ENCODE measurements at regions not wholly inside any gene's neighbourhood (a gene's known extent, or its start where the extent isn't known, plus 50 kb on each side); places are given as distances from the start of the nearest gene placed in this dataset.

DNA sequence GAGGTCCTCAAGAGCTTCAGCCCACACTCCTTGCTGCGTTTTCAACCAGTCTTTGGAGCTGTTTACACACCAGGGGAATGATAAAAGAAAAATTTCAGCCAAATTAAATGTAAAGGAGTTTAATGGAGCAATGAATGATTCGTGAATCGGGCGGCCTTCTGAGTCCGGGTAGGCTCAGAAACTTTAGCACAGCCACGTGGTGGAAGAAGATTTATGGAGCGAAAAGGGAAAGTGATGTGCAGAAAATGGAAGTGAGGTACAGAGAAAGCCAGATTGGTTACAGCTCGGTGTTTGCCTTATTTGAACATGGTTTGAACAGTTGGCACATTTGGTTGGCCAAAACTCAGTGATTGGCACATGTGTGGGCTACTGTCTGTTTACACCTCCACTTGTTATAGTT lies 305.4 kb downstream of the MAF start:
- Histone ChIP-seq H3K4me3 (ENCODE audit: control insufficient read depth in 2 of 3, extremely low read depth in 1 of 3, insufficient read depth in 2 of 3, low read depth in 1 of 3, low read length in 3 of 3) (no peak overlapping the region), H2AFZ (ENCODE audit: control insufficient read depth, low read length) (no peak overlapping the region), H3K9me3 (ENCODE audit: control insufficient read depth, low read depth, low read length) (no peaks in the 10 kb centered on the region), H3K36me3 (ENCODE audit: control insufficient read depth in 2 of 2, extremely low read depth in 1 of 2, insufficient read depth in 2 of 2, low read length in 2 of 2) (no peaks in the 10 kb centered on the region), H3K27me3 (ENCODE audit: control insufficient read depth, extremely low read depth, insufficient read depth, low read length) (peaks cover 6% of the 10 kb centered on the region), H3K79me2 (ENCODE audit: control insufficient read depth, insufficient read depth, low read length) (no peaks in the 10 kb centered on the region), H4K20me1 (ENCODE audit: control insufficient read depth, extremely low read depth, insufficient read depth, low read length) (no peaks in the 10 kb centered on the region), H3K27ac (ENCODE audit: control insufficient read depth, insufficient read depth, low read length) (no peak overlapping the region), H3K9ac (ENCODE audit: control insufficient read depth, extremely low read depth, insufficient read depth, low read length) (no peak overlapping the region), H3K9me1 (ENCODE audit: control insufficient read depth, extremely low read depth, insufficient read depth, low read length) (no peaks in the 10 kb centered on the region), H3K4me2 (ENCODE audit: control insufficient read depth, extremely low read depth, insufficient read depth, low read depth, low read length) (no peak overlapping the region), H3K4me1 (ENCODE audit: control insufficient read depth, extremely low read depth, insufficient read depth, low read length) (no peaks in the 10 kb centered on the region)
- TF ChIP-seq EZH2 (IDR thresholded peaks at IDR 0.05; ENCODE audit: low read length) = no peak
- TF ChIP-seq, protein P1, sequence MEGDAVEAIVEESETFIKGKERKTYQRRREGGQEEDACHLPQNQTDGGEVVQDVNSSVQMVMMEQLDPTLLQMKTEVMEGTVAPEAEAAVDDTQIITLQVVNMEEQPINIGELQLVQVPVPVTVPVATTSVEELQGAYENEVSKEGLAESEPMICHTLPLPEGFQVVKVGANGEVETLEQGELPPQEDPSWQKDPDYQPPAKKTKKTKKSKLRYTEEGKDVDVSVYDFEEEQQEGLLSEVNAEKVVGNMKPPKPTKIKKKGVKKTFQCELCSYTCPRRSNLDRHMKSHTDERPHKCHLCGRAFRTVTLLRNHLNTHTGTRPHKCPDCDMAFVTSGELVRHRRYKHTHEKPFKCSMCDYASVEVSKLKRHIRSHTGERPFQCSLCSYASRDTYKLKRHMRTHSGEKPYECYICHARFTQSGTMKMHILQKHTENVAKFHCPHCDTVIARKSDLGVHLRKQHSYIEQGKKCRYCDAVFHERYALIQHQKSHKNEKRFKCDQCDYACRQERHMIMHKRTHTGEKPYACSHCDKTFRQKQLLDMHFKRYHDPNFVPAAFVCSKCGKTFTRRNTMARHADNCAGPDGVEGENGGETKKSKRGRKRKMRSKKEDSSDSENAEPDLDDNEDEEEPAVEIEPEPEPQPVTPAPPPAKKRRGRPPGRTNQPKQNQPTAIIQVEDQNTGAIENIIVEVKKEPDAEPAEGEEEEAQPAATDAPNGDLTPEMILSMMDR (optimal IDR thresholded peaks at IDR 0.05 in 1 of 3, IDR thresholded peaks at IDR 0.05 in 1 of 3, conservative IDR thresholded peaks at IDR 0.05 in 1 of 3; ENCODE audit: extremely low read depth in 1 of 3, insufficient read depth in 2 of 3, low read length in 3 of 3) = no peak
- dilution Hi-C loops (cut with MboI; ENCODE audit: extremely low pct_ligation_motif_present, low sequenced_read_pairs) = no loop called here
- DNase-seq (ENCODE audit: low read depth, low spot score) (no peak), FAIRE-seq (no peak)

DNA sequence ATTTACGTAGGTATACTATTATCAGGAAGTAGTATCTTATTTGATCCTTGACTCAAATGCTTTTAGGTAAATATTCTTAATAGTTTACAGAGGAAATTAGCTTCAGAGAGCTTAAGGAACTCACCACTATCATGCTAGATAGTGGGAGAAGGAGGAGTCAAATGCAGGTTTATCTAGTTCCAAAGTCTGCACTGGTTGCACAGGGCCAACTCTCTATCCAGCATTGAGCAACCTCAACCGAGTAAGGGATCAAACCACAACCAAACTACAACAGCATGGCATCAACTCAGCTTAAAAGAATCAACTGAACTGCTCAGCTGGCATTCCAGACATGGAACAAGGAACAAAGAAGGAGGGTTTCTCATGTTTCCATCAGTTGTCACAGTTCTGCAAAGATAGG lies 306.0 kb downstream of the MAF start:
- no peaks in the 10 kb centered on the region for H4K20me1 ChIP-seq (ENCODE audit: control insufficient read depth, extremely low read depth, insufficient read depth, low read length)
- DNase-seq (ENCODE audit: low read depth, low spot score) = no peak
- peaks cover 6% of the 10 kb centered on the region for H3K27me3 ChIP-seq (ENCODE audit: control insufficient read depth, extremely low read depth, insufficient read depth, low read length)
- H3K4me2 ChIP-seq (ENCODE audit: control insufficient read depth, extremely low read depth, insufficient read depth, low read depth, low read length) = no peak overlapping the region
- no peak overlapping the region for H3K4me3 ChIP-seq (ENCODE audit: control insufficient read depth in 2 of 3, extremely low read depth in 1 of 3, insufficient read depth in 2 of 3, low read depth in 1 of 3, low read length in 3 of 3)
- no peak overlapping the region for H2AFZ ChIP-seq (ENCODE audit: control insufficient read depth, low read length)
- H3K9me1 ChIP-seq (ENCODE audit: control insufficient read depth, extremely low read depth, insufficient read depth, low read length) = no peaks in the 10 kb centered on the region
- no peaks in the 10 kb centered on the region for H3K9me3 ChIP-seq (ENCODE audit: control insufficient read depth, low read depth, low read length)
- H3K79me2 ChIP-seq (ENCODE audit: control insufficient read depth, insufficient read depth, low read length) = no peaks in the 10 kb centered on the region
- no peak overlapping the region for H3K27ac ChIP-seq (ENCODE audit: control insufficient read depth, insufficient read depth, low read length)
- dilution Hi-C loops (cut with MboI; ENCODE audit: extremely low pct_ligation_motif_present, low sequenced_read_pairs) = no loop called here
- FAIRE-seq = no peak
- H3K4me1 ChIP-seq (ENCODE audit: control insufficient read depth, extremely low read depth, insufficient read depth, low read length) = no peaks in the 10 kb centered on the region
- no peak overlapping the region for H3K9ac ChIP-seq (ENCODE audit: control insufficient read depth, extremely low read depth, insufficient read depth, low read length)
- no peaks in the 10 kb centered on the region for H3K36me3 ChIP-seq (ENCODE audit: control insufficient read depth in 2 of 2, extremely low read depth in 1 of 2, insufficient read depth in 2 of 2, low read length in 2 of 2)
- no peak for TF ChIP-seq EZH2 (IDR thresholded peaks at IDR 0.05; ENCODE audit: low read length)
- TF ChIP-seq, protein P1 (optimal IDR thresholded peaks at IDR 0.05 in 1 of 3, IDR thresholded peaks at IDR 0.05 in 1 of 3, conservative IDR thresholded peaks at IDR 0.05 in 1 of 3; ENCODE audit: extremely low read depth in 1 of 3, insufficient read depth in 2 of 3, low read length in 3 of 3) = no peak

Measured in keratinocyte (primary cell).